PC-9 (cell line): ENCODE measurements at regions not wholly inside any gene's neighbourhood (a gene's known extent, or its start where the extent isn't known, plus 50 kb on each side); places are given as distances from the start of the nearest gene placed in this dataset.

Experiments used
- CTCF ChIP-seq: fragments of 200-600 bp; sonication (generic); conservative IDR thresholded peaks from 2 replicates; pipeline ENCODE4 v1.6.1; 2017; ENCODE audit warnings: mixed run types, antibody characterized with exemption, mild to moderate bottlenecking, moderate library complexity
- EZH2 ChIP-seq: fragments of 200-600 bp; sonication (generic); IDR thresholded peaks from 2 replicates; pipeline ENCODE4 v1.8.0; 2017; ENCODE audit warnings: antibody characterized with exemption, low read depth

GRCh38 chr2:236337465-236338325, 73.5 kb upstream of the ASB18 start:
- TF ChIP-seq CTCF (no peak), EZH2 (no peak)
